Liver (tissue), 8 donors: ENCODE measurements at regions not wholly inside any gene's neighbourhood (a gene's known extent, or its start where the extent isn't known, plus 50 kb on each side); places are given as distances from the start of the nearest gene placed in this dataset.

Experiments used
- DNase-seq: peaks from one replicate; pipeline ENCODE4 v3.0.0-alpha.2; 2017; ENCODE audit warnings: low spot score
- H3K27ac ChIP-seq, 2 donors: one replicate each; pipeline ENCODE4 v1.7.0; 2013; ENCODE audit warnings: inconsistent platforms in 2 of 2, low read length in 2 of 2, control low read depth in 1 of 2, low read depth in 1 of 2, mild to moderate bottlenecking in 1 of 2
- H3K27me3 ChIP-seq, 4 donors: one replicate each; pipeline versions ENCODE4 v1.6.1 to v1.7.0; 2013; ENCODE audit warnings: low read length in 3 of 4, inconsistent platforms in 1 of 4, mild to moderate bottlenecking in 1 of 4, moderate library complexity in 1 of 4; ENCODE audit not compliant: control insufficient read depth in 4 of 4, insufficient read depth in 4 of 4
- H3K36me3 ChIP-seq, 4 donors: one replicate each; pipeline versions ENCODE4 v1.6.1 to v1.7.0; 2013; ENCODE audit warnings: low read length in 3 of 4, mild to moderate bottlenecking in 3 of 4, low read depth in 1 of 4, moderate library complexity in 1 of 4; ENCODE audit not compliant: control insufficient read depth in 4 of 4, insufficient read depth in 3 of 4
- H3K4me1 ChIP-seq, 4 donors: one replicate each; pipeline versions ENCODE4 v1.6.1 to v1.7.0; 2013; ENCODE audit warnings: low read length in 3 of 4, mild to moderate bottlenecking in 3 of 4, moderate library complexity in 1 of 4; ENCODE audit not compliant: control insufficient read depth in 4 of 4, insufficient read depth in 4 of 4
- H3K4me3 ChIP-seq, 3 donors: one replicate each; pipeline versions ENCODE4 v1.6.1 to v1.7.0; 2013; ENCODE audit warnings: low read length in 3 of 3, control low read depth in 1 of 3, low read depth in 1 of 3, mild to moderate bottlenecking in 1 of 3
- H3K9ac ChIP-seq, 2 donors: one replicate each; pipeline ENCODE4 v1.7.0; 2013; ENCODE audit warnings: low read length in 2 of 2, mild to moderate bottlenecking in 2 of 2, moderate library complexity in 2 of 2, control low read depth in 1 of 2, low read depth in 1 of 2
- H3K9me3 ChIP-seq, 4 donors: one replicate each; pipeline versions ENCODE4 v1.6.1 to v1.7.0; 2013; ENCODE audit warnings: low read length in 3 of 4; ENCODE audit not compliant: control insufficient read depth in 4 of 4
- ATF3 ChIP-seq: IDR thresholded peaks from 2 replicates; pipeline ENCODE4 v1.6.1; 2016; ENCODE audit warnings: antibody characterized with exemption
- CTCF ChIP-seq: fragments of 150-350 bp; IDR thresholded peaks from 2 replicates; pipeline ENCODE4 v1.5.1; 2017; ENCODE audit warnings: improper control_type of control experiment, low read depth, low read length; ENCODE audit not compliant: missing input control
- EGR1 ChIP-seq, 2 donors: IDR thresholded peaks; 2 replicates each; pipeline ENCODE4 v1.6.1; 2016 to 2018; ENCODE audit warnings: antibody characterized with exemption in 2 of 2, low read depth in 2 of 2
- FOXA1 ChIP-seq: IDR thresholded peaks from 2 replicates; pipeline ENCODE4 v1.6.1; 2016; ENCODE audit warnings: antibody characterized with exemption
- FOXA2 ChIP-seq: IDR thresholded peaks from 2 replicates; pipeline ENCODE4 v1.6.1; 2016; ENCODE audit warnings: antibody characterized with exemption
- GABPA ChIP-seq, 2 donors: IDR thresholded peaks in 1 of 2; conservative IDR thresholded peaks in 1 of 2; 2 replicates each; pipeline ENCODE4 v1.6.1; 2016; ENCODE audit warnings: antibody characterized with exemption in 2 of 2, mild to moderate bottlenecking in 1 of 2, moderate library complexity in 1 of 2
- HNF4A ChIP-seq, 2 donors: conservative IDR thresholded peaks; 2 replicates each; pipeline ENCODE4 v1.6.1; 2016; ENCODE audit warnings: antibody characterized with exemption in 2 of 2, mild to moderate bottlenecking in 2 of 2
- HNF4G ChIP-seq: IDR thresholded peaks from 2 replicates; pipeline ENCODE4 v1.6.1; 2016; ENCODE audit warnings: antibody characterized with exemption
- JUND ChIP-seq, 2 donors: IDR thresholded peaks; 2 replicates each; pipeline ENCODE4 v1.6.1; 2016; ENCODE audit warnings: antibody characterized with exemption in 2 of 2
- MAX ChIP-seq: IDR thresholded peaks from 2 replicates; pipeline ENCODE4 v1.6.1; 2016; ENCODE audit warnings: antibody characterized with exemption
- NR2F2 ChIP-seq: IDR thresholded peaks from 2 replicates; pipeline ENCODE4 v1.6.1; 2016; ENCODE audit warnings: antibody characterized with exemption
- RAD21 ChIP-seq, 2 donors: IDR thresholded peaks; 2 replicates each; pipeline ENCODE4 v1.6.1; 2016; ENCODE audit warnings: antibody characterized with exemption in 2 of 2, mild to moderate bottlenecking in 2 of 2
- REST ChIP-seq: IDR thresholded peaks from 2 replicates; pipeline ENCODE4 v1.6.1; 2016; ENCODE audit warnings: antibody characterized with exemption, mild to moderate bottlenecking
- RXRA ChIP-seq, 2 donors: IDR thresholded peaks; 2 replicates each; pipeline ENCODE4 v1.6.1; 2017 to 2018; ENCODE audit warnings: antibody characterized with exemption in 2 of 2, mild to moderate bottlenecking in 1 of 2
- SP1 ChIP-seq: IDR thresholded peaks from 2 replicates; pipeline ENCODE4 v1.6.1; 2018; ENCODE audit warnings: antibody characterized with exemption, mild to moderate bottlenecking
- TAF1 ChIP-seq: conservative IDR thresholded peaks from 2 replicates; pipeline ENCODE4 v1.6.1; 2016; ENCODE audit warnings: antibody characterized with exemption, mild to moderate bottlenecking
- YY1 ChIP-seq: IDR thresholded peaks from 2 replicates; pipeline ENCODE4 v1.6.1; 2016; ENCODE audit warnings: antibody characterized with exemption, mild to moderate bottlenecking
- ZBTB33 ChIP-seq: IDR thresholded peaks from 2 replicates; pipeline ENCODE4 v1.6.1; 2016; ENCODE audit warnings: antibody characterized with exemption
- WGBS: extraction: QIAGEN DNeasy Blood & Tissue Kit; methylation state at CpG from one replicate; pipeline ENCODE4 v1.1.7; 2013; 5-methylcytosine and 5-hydroxymethylcytosine counted together
- donor health status: healthy.
- donor health status: healthy.
- donor health status: healthy.
- donor health status: healthy.
- donor health status: healthy.

- Histone ChIP-seq H3K4me1 (no peaks in the 10 kb centered on the region), H3K9ac (no peak overlapping the region), H3K9me3 (peaks cover 0 to 5% (median 2%) of the 10 kb centered on the region in 4 donors), H3K36me3 (no peaks in the 10 kb centered on the region), H3K27me3 (peaks cover 0 to 3% (median 0%) of the 10 kb centered on the region in 4 donors), H3K4me3 (no peak overlapping the region), H3K27ac (no peak overlapping the region)
- 97% methylated on average over 2 of the region's 2 CpGs for WGBS
- no peak for TF ChIP-seq SP1
- TF ChIP-seq CTCF: no peak
- no peak for TF ChIP-seq FOXA2
- no peak for TF ChIP-seq ZBTB33
- TF ChIP-seq NR2F2: no peak
- TF ChIP-seq ATF3: no peak
- no peak for TF ChIP-seq EGR1 (IDR thresholded peaks at IDR 0.05; ENCODE audit: low read depth in 2 of 2)
- no peak for TF ChIP-seq HNF4G
- TF ChIP-seq RXRA (IDR thresholded peaks at IDR 0.05): no peak
- no peak for TF ChIP-seq HNF4A (conservative IDR thresholded peaks at IDR 0.05)
- no peak for TF ChIP-seq RAD21 (IDR thresholded peaks at IDR 0.05)
- TF ChIP-seq MAX: no peak
- TF ChIP-seq TAF1: no peak
- TF ChIP-seq FOXA1: no peak
- TF ChIP-seq REST: no peak
- no peak for TF ChIP-seq JUND (IDR thresholded peaks at IDR 0.05)
- no peak for DNase-seq
Measured at GRCh38 chrX:40483502-40483901, 97.3 kb upstream of the ATP6AP2 start.

- Histone ChIP-seq H3K4me1 (no peaks in the 10 kb centered on the region), H3K9ac (no peak overlapping the region), H3K4me3 (no peak overlapping the region), H3K27me3 (peaks cover 0 to 3% (median 0%) of the 10 kb centered on the region in 4 donors), H3K36me3 (no peaks in the 10 kb centered on the region), H3K27ac (no peak overlapping the region), H3K9me3 (no peaks in the 10 kb centered on the region)
- 96% methylated on average over 7 of the region's 7 CpGs for WGBS
- DNase-seq: no peak
- no peak for TF ChIP-seq TAF1
- TF ChIP-seq GABPA (IDR thresholded peaks at IDR 0.05 in 1 of 2, conservative IDR thresholded peaks at IDR 0.05 in 1 of 2): no peak
- TF ChIP-seq NR2F2: no peak
- no peak for TF ChIP-seq RAD21 (IDR thresholded peaks at IDR 0.05)
- TF ChIP-seq EGR1 (IDR thresholded peaks at IDR 0.05; ENCODE audit: low read depth in 2 of 2): no peak
- no peak for TF ChIP-seq FOXA2
- TF ChIP-seq SP1: no peak
- no peak for TF ChIP-seq HNF4G
- no peak for TF ChIP-seq HNF4A (conservative IDR thresholded peaks at IDR 0.05)
- no peak for TF ChIP-seq REST
- no peak for TF ChIP-seq JUND (IDR thresholded peaks at IDR 0.05)
- TF ChIP-seq YY1: no peak
- TF ChIP-seq CTCF: no peak
- TF ChIP-seq RXRA (IDR thresholded peaks at IDR 0.05): no peak
- no peak for TF ChIP-seq FOXA1
Measured at GRCh38 chrX:40479777-40480318, 100.9 kb upstream of the ATP6AP2 start.
